Neural cell (in vitro differentiated cells): ENCODE measurements at regions not wholly inside any gene's neighbourhood (a gene's known extent, or its start where the extent isn't known, plus 50 kb on each side); places are given as distances from the start of the nearest gene placed in this dataset.

Experiments
- CTCF ChIP-seq: fragments of 450-650 bp; IDR thresholded peaks from 2 replicates; pipeline ENCODE4 v1.5.1; 2014; ENCODE audit warnings: antibody characterized with exemption, mild to moderate bottlenecking, moderate library complexity; ENCODE audit not compliant: poor library complexity, severe bottlenecking
- EP300 ChIP-seq: fragments of 450-650 bp; conservative IDR thresholded peaks from 2 replicates; pipeline ENCODE4 v1.6.1; 2014; ENCODE audit warnings: antibody characterized with exemption, mild to moderate bottlenecking, moderate library complexity; ENCODE audit not compliant: poor library complexity, severe bottlenecking
- EZH2 ChIP-seq: fragments of 200-600, 300-800 bp; shearing (Covaris generic), sonication (generic); IDR thresholded peaks from 2 replicates; pipeline ENCODE4 v1.6.1; 2014; ENCODE audit warnings: antibody characterized with exemption, low read length, borderline replicate concordance, mild to moderate bottlenecking; ENCODE audit not compliant: insufficient read depth, poor library complexity, severe bottlenecking
- MXI1 ChIP-seq: fragments of 450-650 bp; conservative IDR thresholded peaks from 2 replicates; pipeline ENCODE4 v1.6.1; 2014; ENCODE audit warnings: antibody characterized with exemption, mild to moderate bottlenecking; ENCODE audit not compliant: poor library complexity, severe bottlenecking
- POLR2AphosphoS5 ChIP-seq: IDR thresholded peaks from 2 replicates; pipeline ENCODE4 v1.6.1; 2012
- RAD21 ChIP-seq: fragments of 450-650 bp; conservative IDR thresholded peaks from 2 replicates; pipeline ENCODE4 v1.6.1; 2014; ENCODE audit warnings: antibody characterized with exemption, mild to moderate bottlenecking, moderate library complexity
- REST ChIP-seq: IDR thresholded peaks from 2 replicates; pipeline ENCODE4 v1.6.1; 2012; ENCODE audit warnings: borderline replicate concordance
- SMC3 ChIP-seq: fragments of 450-650 bp; conservative IDR thresholded peaks from 2 replicates; pipeline ENCODE4 v1.6.1; 2014; ENCODE audit warnings: antibody characterized with exemption, mild to moderate bottlenecking, moderate library complexity; ENCODE audit not compliant: poor library complexity
- TAF1 ChIP-seq: IDR thresholded peaks from 2 replicates; pipeline ENCODE4 v1.6.1; 2012; ENCODE audit warnings: low read depth

GRCh38 chr21:38997051-38997842 lies 186.0 kb downstream of the PSMG1 start:
- no peak for TF ChIP-seq POLR2AphosphoS5
- TF ChIP-seq CTCF = no peak
- no peak for TF ChIP-seq RAD21
- TF ChIP-seq EP300 = no peak
- no peak for TF ChIP-seq TAF1
- TF ChIP-seq EZH2 = no peak
- no peak for TF ChIP-seq REST
- TF ChIP-seq MXI1 = no peak
- TF ChIP-seq SMC3 = no peak
